ENCODE measurements at regions not wholly inside any gene's neighbourhood (a gene's known extent, or its start where the extent isn't known, plus 50 kb on each side); places are given as distances from the start of the nearest gene placed in this dataset.

GRCh38 chr16:73213732-73214455 lies 166.0 kb upstream of the ZFHX3 start:
- FAIRE-seq (no peak), DNase-seq (ENCODE audit: insufficient read length, low spot score) (no peak)

GRCh38 chr16:73212431-73212830 lies 164.5 kb upstream of the ZFHX3 start:
- FAIRE-seq (no peak), DNase-seq (ENCODE audit: insufficient read length, low spot score) (no peak)

GRCh38 chr16:73210686-73211085 lies 162.8 kb upstream of the ZFHX3 start:
- DNase-seq (ENCODE audit: insufficient read length, low spot score) (no peak), FAIRE-seq (no peak)

GRCh38 chr16:73210084-73210483 lies 162.2 kb upstream of the ZFHX3 start:
- FAIRE-seq, result no peak
- DNase-seq (ENCODE audit: insufficient read length, low spot score), result no peak

GRCh38 chr16:73209190-73209589 lies 161.3 kb upstream of the ZFHX3 start:
- no peak for FAIRE-seq
- no peak for DNase-seq (ENCODE audit: insufficient read length, low spot score)

GRCh38 chr16:73206151-73206707 lies 158.3 kb upstream of the ZFHX3 start:
- DNase-seq (ENCODE audit: insufficient read length, low spot score), result no peak
- FAIRE-seq, result no peak

GRCh38 chr16:73205153-73205886 lies 157.4 kb upstream of the ZFHX3 start:
- DNase-seq (ENCODE audit: insufficient read length, low spot score) (no peak), FAIRE-seq (peak; percentile 4)

GRCh38 chr16:73204359-73205152 lies 156.6 kb upstream of the ZFHX3 start:
- peak; percentile 89 for FAIRE-seq
- DNase-seq (ENCODE audit: insufficient read length, low spot score), result no peak

- DNase-seq (ENCODE audit: insufficient read length, low spot score), result no peak
Observed at GRCh38 chr16:73202161-73202729, 154.3 kb upstream of the ZFHX3 start.

GRCh38 chr16:73199214-73199613 lies 151.3 kb upstream of the ZFHX3 start:
- DNase-seq (ENCODE audit: insufficient read length, low spot score) (no peak), FAIRE-seq (no peak)

More at GRCh38 chr16:73202161-73202729, 154.3 kb upstream of the ZFHX3 start:
- no peak for FAIRE-seq

- FAIRE-seq (no peak), DNase-seq (ENCODE audit: insufficient read length, low spot score) (no peak)
Observed at GRCh38 chr16:73198481-73198880, 150.6 kb upstream of the ZFHX3 start.

GRCh38 chr16:73197598-73197997 lies 149.7 kb upstream of the ZFHX3 start:
- FAIRE-seq (no peak), DNase-seq (ENCODE audit: insufficient read length, low spot score) (no peak)

- DNase-seq (ENCODE audit: insufficient read length, low spot score), result peak; percentile 75
- FAIRE-seq, result peak; percentile 72
Observed at GRCh38 chr16:73196670-73197069, 148.7 kb upstream of the ZFHX3 start.

GRCh38 chr16:73193464-73193863 lies 145.5 kb upstream of the ZFHX3 start:
- DNase-seq (ENCODE audit: insufficient read length, low spot score) (no peak), FAIRE-seq (no peak)

GRCh38 chr16:73192232-73192894 lies 144.4 kb upstream of the ZFHX3 start:
- FAIRE-seq, result no peak
- no peak for DNase-seq (ENCODE audit: insufficient read length, low spot score)

GRCh38 chr16:73191660-73192046 lies 143.7 kb upstream of the ZFHX3 start:
- no peak for DNase-seq (ENCODE audit: insufficient read length, low spot score)
- no peak for FAIRE-seq

- no peak for DNase-seq (ENCODE audit: insufficient read length, low spot score)
- FAIRE-seq, result no peak
Observed at GRCh38 chr16:73190688-73191659, 143.0 kb upstream of the ZFHX3 start.

GRCh38 chr16:73190256-73190655 lies 142.3 kb upstream of the ZFHX3 start:
- FAIRE-seq (no peak), DNase-seq (ENCODE audit: insufficient read length, low spot score) (no peak)

- DNase-seq (ENCODE audit: insufficient read length, low spot score) (no peak), FAIRE-seq (no peak)
Observed at GRCh38 chr16:73189136-73189535, 141.2 kb upstream of the ZFHX3 start.
